Stomach (tissue), 8 donors: ENCODE measurements at regions not wholly inside any gene's neighbourhood (a gene's known extent, or its start where the extent isn't known, plus 50 kb on each side); places are given as distances from the start of the nearest gene placed in this dataset.

ENCODE experiments used
- DNase-seq, 2 donors: peaks; one replicate each; pipeline versions ENCODE4 v3.0.0 to v3.0.0-alpha.2; 2013 to 2019
- H3K27ac ChIP-seq, 5 donors: fragments of 200-600 bp in 4 of 5; sonication (generic) in 4 of 5; one replicate each; pipeline ENCODE4 v1.5.1; 2013 to 2019; ENCODE audit warnings: mild to moderate bottlenecking in 1 of 5, moderate library complexity in 1 of 5
- H3K27me3 ChIP-seq, 3 donors: fragments of 200-600 bp; sonication (generic); one replicate each; pipeline ENCODE4 v1.5.1; 2017 to 2019; ENCODE audit warnings: mixed run types in 1 of 3
- H3K36me3 ChIP-seq, 4 donors: fragments of 200-600 bp; sonication (generic); 1 replicate in 3 of 4; 2 replicates in 1 of 4; pipeline ENCODE4 v1.5.1; 2016 to 2019
- H3K4me1 ChIP-seq, 4 donors: fragments of 200-600 bp; sonication (generic); one replicate each; pipeline ENCODE4 v1.5.1; 2016 to 2019
- H3K4me3 ChIP-seq, 4 donors: fragments of 200-600 bp; sonication (generic) in 3 of 4; one replicate each; pipeline ENCODE4 v1.5.1; 2016 to 2019; ENCODE audit warnings: mild to moderate bottlenecking in 1 of 4
- H3K9me3 ChIP-seq, 4 donors: fragments of 200-600 bp; sonication (generic); one replicate each; pipeline ENCODE4 v1.5.1; 2016 to 2019
- EP300 ChIP-seq: sonication (generic); formaldehyde crosslinking; IDR thresholded peaks from one replicate; pipeline ENCODE4 v1.6.1; 2017; ENCODE audit warnings: antibody characterized with exemption
- POLR2A ChIP-seq, 4 donors: fragments of 450-650 bp; IDR thresholded peaks; one replicate each; pipeline ENCODE4 v1.6.1; 2016; ENCODE audit warnings: antibody characterized with exemption in 4 of 4, control low read depth in 2 of 4, mild to moderate bottlenecking in 1 of 4, moderate library complexity in 1 of 4
- POLR2AphosphoS5 ChIP-seq, 3 donors: sonication (generic); formaldehyde crosslinking; IDR thresholded peaks; one replicate each; pipeline ENCODE4 v1.6.1; 2016; ENCODE audit warnings: antibody characterized with exemption in 3 of 3
- WGBS, 5 donors: extraction: QIAGEN DNeasy Blood & Tissue Kit in 3 of 5; methylation state at CpG; one replicate each; pipeline versions ENCODE4 v1.1.5 to v1.1.7; 2013 to 2018; 5-methylcytosine and 5-hydroxymethylcytosine counted together
- intact Hi-C: fragments of 100-400 bp; cut with DNase I; formaldehyde crosslinking; loops from one replicate; pipeline ENCODE4 v1.15.1; 2023; ENCODE audit warnings: low total_unique reads
- TF ChIP-seq, protein P1 (sequence below), 7 experiments: fragments of 450-650 bp in 4 of 7; fragments of 200-600 bp in 3 of 7; sonication (generic) in 3 of 7; IDR thresholded peaks; one replicate each; pipeline ENCODE4 v1.5.1; 2016 to 2019; ENCODE audit warnings: antibody characterized with exemption in 7 of 7, control low read depth in 2 of 7, mild to moderate bottlenecking in 1 of 7
- donor health status: healthy with polysubstance abuse.
- donor health status: Bipolar disorder and iron deficiency.
- donor health status: healthy.

DNA sequence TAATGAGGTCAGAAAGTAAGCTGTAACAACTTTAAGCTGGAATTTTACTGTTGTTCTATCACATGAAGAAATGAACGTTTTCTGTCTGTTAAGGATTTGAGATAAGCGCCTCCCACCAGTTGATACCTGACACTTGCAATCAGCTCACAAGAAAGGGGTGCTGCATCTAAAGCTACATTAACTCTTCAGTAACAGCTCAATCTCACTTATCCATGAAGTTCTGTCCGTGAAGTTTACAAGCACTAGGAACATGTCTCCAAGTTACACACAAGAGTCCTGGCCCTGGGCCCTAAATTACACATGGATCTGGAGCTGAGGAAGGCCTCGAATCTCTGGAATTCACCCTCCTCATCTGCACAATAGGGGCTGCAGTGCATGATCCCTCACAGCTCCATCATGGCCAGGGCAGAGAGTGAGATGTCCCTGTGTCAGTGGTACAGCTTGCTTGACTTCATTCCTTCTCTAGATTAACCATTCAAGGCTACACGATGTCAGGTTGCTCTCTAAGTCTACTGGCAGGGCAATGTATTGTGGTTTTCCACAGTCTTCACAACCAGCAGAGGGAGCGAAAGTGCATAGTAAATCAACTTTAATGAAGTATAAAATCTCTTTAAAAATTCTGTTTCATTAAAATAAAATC is 182.4 kb upstream of the MCHR2 start:
- WGBS, 5 donors = 23 to 32% (median 27%) methylated on average over 6 of the region's 6 CpGs
- no peaks in the 10 kb centered on the region for H3K27me3 ChIP-seq
- peak in 1 of 2 donors; percentile 46 for DNase-seq
- H3K4me3 ChIP-seq = no peak overlapping the region
- H3K36me3 ChIP-seq = no peaks in the 10 kb centered on the region
- intact Hi-C loops = no loop called here
- H3K27ac ChIP-seq = no peak overlapping the region
- TF ChIP-seq POLR2A (IDR thresholded peaks at IDR 0.05) = no peak
- TF ChIP-seq, protein P1, sequence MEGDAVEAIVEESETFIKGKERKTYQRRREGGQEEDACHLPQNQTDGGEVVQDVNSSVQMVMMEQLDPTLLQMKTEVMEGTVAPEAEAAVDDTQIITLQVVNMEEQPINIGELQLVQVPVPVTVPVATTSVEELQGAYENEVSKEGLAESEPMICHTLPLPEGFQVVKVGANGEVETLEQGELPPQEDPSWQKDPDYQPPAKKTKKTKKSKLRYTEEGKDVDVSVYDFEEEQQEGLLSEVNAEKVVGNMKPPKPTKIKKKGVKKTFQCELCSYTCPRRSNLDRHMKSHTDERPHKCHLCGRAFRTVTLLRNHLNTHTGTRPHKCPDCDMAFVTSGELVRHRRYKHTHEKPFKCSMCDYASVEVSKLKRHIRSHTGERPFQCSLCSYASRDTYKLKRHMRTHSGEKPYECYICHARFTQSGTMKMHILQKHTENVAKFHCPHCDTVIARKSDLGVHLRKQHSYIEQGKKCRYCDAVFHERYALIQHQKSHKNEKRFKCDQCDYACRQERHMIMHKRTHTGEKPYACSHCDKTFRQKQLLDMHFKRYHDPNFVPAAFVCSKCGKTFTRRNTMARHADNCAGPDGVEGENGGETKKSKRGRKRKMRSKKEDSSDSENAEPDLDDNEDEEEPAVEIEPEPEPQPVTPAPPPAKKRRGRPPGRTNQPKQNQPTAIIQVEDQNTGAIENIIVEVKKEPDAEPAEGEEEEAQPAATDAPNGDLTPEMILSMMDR (IDR thresholded peaks at IDR 0.05) = peak in 2 of 7 experiments; percentile 7 to 10
- H3K9me3 ChIP-seq = no peaks in the 10 kb centered on the region
- peaks cover 0 to 6% (median 3%) of the 10 kb centered on the region in 4 donors for H3K4me1 ChIP-seq

DNA sequence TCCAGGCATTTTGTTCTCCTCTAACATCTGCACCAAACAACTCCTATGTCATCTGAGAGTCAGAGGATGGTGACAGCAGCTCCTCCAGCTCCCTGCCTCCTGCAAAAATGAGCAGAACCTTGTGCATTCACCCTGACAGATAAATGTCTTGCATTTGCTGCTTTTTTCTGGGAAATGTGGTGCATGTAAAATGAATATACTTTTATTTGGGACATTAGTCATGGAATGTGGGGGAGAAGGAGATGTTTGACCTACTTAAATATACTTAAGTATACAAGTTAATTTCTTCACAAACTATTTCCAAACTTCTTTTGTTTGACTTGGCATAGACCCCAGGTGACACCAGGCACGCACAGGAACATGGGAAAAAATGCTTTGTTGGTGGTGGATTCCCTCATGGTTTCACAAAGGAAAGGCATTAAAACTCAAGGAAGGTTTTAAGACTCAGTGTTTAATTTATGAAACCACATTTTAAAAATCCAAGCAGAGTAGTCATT is 181.8 kb upstream of the MCHR2 start:
- TF ChIP-seq POLR2AphosphoS5 (IDR thresholded peaks at IDR 0.05) (no peak), POLR2A (IDR thresholded peaks at IDR 0.05) (no peak), EP300 (no peak)
- TF ChIP-seq, protein P1 (IDR thresholded peaks at IDR 0.05) = no peak
- Histone ChIP-seq H3K27ac (no peak overlapping the region), H3K36me3 (no peaks in the 10 kb centered on the region), H3K9me3 (no peaks in the 10 kb centered on the region), H3K4me1 (peaks cover 0 to 6% (median 3%) of the 10 kb centered on the region in 4 donors), H3K27me3 (no peaks in the 10 kb centered on the region), H3K4me3 (no peak overlapping the region)
- intact Hi-C loops = no loop called here
- DNase-seq = peak in 1 of 2 donors; percentile 64
- WGBS, 5 donors = 5 to 21% (median 11%) methylated on average over 1 of the region's 1 CpG

GRCh38 chr6:100173211-100173610 is 179.2 kb upstream of the MCHR2 start:
- H3K36me3 ChIP-seq = no peaks in the 10 kb centered on the region
- intact Hi-C loops = no loop called here
- DNase-seq = no peak
- H3K27ac ChIP-seq = no peak overlapping the region
- H3K4me3 ChIP-seq = no peak overlapping the region
- H3K27me3 ChIP-seq = no peaks in the 10 kb centered on the region
- peaks cover 0 to 6% (median 3%) of the 10 kb centered on the region in 4 donors for H3K4me1 ChIP-seq
- WGBS, 5 donors = 7 to 95% (median 91%) methylated on average over 1 of the region's 1 CpG
- no peaks in the 10 kb centered on the region for H3K9me3 ChIP-seq
- TF ChIP-seq EP300 = no peak

- WGBS, 5 donors = 81 to 89% (median 85%) methylated on average over 3 of the region's 3 CpGs
- Histone ChIP-seq H3K27me3 (no peaks in the 10 kb centered on the region), H3K27ac (no peak overlapping the region), H3K4me1 (peaks cover 0 to 6% (median 3%) of the 10 kb centered on the region in 4 donors), H3K9me3 (no peaks in the 10 kb centered on the region), H3K4me3 (no peak overlapping the region), H3K36me3 (no peaks in the 10 kb centered on the region)
- TF ChIP-seq, protein P1 (IDR thresholded peaks at IDR 0.05) = no peak
- TF ChIP-seq POLR2AphosphoS5 (IDR thresholded peaks at IDR 0.05) (no peak), EP300 (no peak), POLR2A (IDR thresholded peaks at IDR 0.05) (no peak)
- no peak for DNase-seq
- intact Hi-C loops = no loop called here
These were observed 178.3 kb upstream of the MCHR2 start for GRCh38 chr6:100172322-100172713.
